ENCODE measurements at regions not wholly inside any gene's neighbourhood (a gene's known extent, or its start where the extent isn't known, plus 50 kb on each side); places are given as distances from the start of the nearest gene placed in this dataset.

DNA sequence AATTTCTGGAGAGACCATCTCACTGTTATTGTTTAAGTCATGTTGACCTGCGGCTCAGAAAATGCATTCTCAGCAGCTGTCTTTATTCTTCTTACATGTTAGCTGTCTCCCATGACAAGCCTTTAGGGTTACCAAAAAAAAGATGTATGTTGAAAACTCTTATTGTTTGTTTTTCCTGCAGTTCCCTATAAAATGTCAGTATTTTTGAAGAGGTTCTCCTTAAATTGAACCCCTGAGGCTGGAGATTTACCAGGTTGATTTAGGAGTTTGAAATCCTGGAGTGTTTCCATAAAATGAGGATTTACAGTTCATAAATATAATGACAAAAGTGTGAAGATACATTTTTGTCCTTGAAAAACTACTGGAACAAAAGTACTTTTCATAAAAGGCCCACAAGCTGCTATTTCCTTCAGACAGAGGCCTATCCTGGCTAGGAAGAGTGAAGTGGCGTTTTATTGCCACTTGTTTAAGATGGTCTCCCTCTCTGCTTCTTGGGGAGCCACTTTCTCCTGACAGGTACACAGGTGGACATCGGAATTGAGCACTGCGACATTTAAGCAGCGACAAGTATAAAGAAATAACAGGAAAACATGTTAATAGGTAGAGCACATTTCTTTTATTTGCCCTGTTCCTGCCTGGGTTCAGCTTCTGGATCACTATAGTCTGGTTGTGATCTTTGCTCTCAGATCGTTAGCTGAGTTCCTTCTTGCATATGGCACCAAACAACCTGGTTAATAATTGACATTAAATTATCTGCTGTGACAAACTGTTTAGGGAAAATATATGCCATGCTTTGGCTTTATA, 344.8 kb upstream of the RPS23 start (continued):
- TF ChIP-seq ZNF276 (CRISPR knock-in tag; IDR thresholded peaks at IDR 0.05; ENCODE audit: low read depth), result no peak
- no peak for TF ChIP-seq ZNF253 (CRISPR knock-in tag; IDR thresholded peaks at IDR 0.05; ENCODE audit: borderline replicate concordance)
- TF ChIP-seq TARDBP (CRISPR knock-in tag; IDR thresholded peaks at IDR 0.05), result peak; percentile 76; the same call in 1 of the 2 replicates
- TF ChIP-seq BRF2 (CRISPR knock-in tag; IDR thresholded peaks at IDR 0.05), result no peak
- no peak for TF ChIP-seq SOX13 (IDR thresholded peaks at IDR 0.05)
- TF ChIP-seq SOX13 (CRISPR knock-in tag; conservative IDR thresholded peaks at IDR 0.05 in 1 of 2, IDR thresholded peaks at IDR 0.05 in 1 of 2), result peak in 1 of 2 experiments; percentile 64; a peak in 1 of 4 replicates
- TF ChIP-seq FOXA1 (IDR thresholded peaks at IDR 0.05), result no peak
- 0 out of 2 replicates have a peak, but pooled peaks have one; percentile 20 for TF ChIP-seq FOXA1 (CRISPR knock-in tag; IDR thresholded peaks at IDR 0.05)
- no peak for TF ChIP-seq ZNF713 (CRISPR knock-in tag; IDR thresholded peaks at IDR 0.05)
- peak; percentile 52; the same call in 1 of the 2 replicates for TF ChIP-seq BRD4 (CRISPR knock-in tag; IDR thresholded peaks at IDR 0.05)
- peak; percentile 92 for TF ChIP-seq HNF4A (CRISPR knock-in tag; IDR thresholded peaks at IDR 0.05)
- TF ChIP-seq MIER3 (CRISPR knock-in tag; IDR thresholded peaks at IDR 0.05; ENCODE audit: borderline replicate concordance), result peak; percentile 16; the same call in 1 of the 2 replicates
- peak; percentile 95 for TF ChIP-seq HOMEZ (CRISPR knock-in tag; IDR thresholded peaks at IDR 0.05; ENCODE audit: low read depth)
- TF ChIP-seq TBX2 (CRISPR knock-in tag; IDR thresholded peaks at IDR 0.05; ENCODE audit: borderline replicate concordance), result peak; percentile 42; the same call in 1 of the 2 replicates
- TF ChIP-seq CREM (IDR thresholded peaks at IDR 0.05), result no peak
- no peak for TF ChIP-seq CREM (CRISPR knock-in tag; IDR thresholded peaks at IDR 0.05)
- TF ChIP-seq MEF2D (CRISPR knock-in tag; IDR thresholded peaks at IDR 0.05), result no peak; the same call in 1 of the 2 replicates
- TF ChIP-seq RARG (CRISPR knock-in tag; IDR thresholded peaks at IDR 0.05; ENCODE audit: low read depth), result no peak
- TF ChIP-seq GATA4 (IDR thresholded peaks at IDR 0.05; ENCODE audit: borderline replicate concordance, low read depth), result no peak
- no peak for TF ChIP-seq EZH2 (conservative IDR thresholded peaks at IDR 0.05; ENCODE audit: low read depth, low read length)
- peak; percentile 47; the same call in 1 of the 2 replicates for TF ChIP-seq RXRB (CRISPR knock-in tag; IDR thresholded peaks at IDR 0.05; ENCODE audit: borderline replicate concordance)
- TF ChIP-seq PHF8 (CRISPR knock-in tag; IDR thresholded peaks at IDR 0.05), result 0 out of 2 replicates have a peak, but pooled peaks have one; percentile 29
- no peak for TF ChIP-seq ZNF121 (CRISPR knock-in tag; IDR thresholded peaks at IDR 0.05)
- no peak for TF ChIP-seq ZNF615 (CRISPR knock-in tag; IDR thresholded peaks at IDR 0.05; ENCODE audit: borderline replicate concordance)
- TF ChIP-seq HOXA5 (CRISPR knock-in tag; IDR thresholded peaks at IDR 0.05), result no peak
- no peak for TF ChIP-seq SIX4 (CRISPR knock-in tag; IDR thresholded peaks at IDR 0.05)
- TF ChIP-seq POGZ (CRISPR knock-in tag; IDR thresholded peaks at IDR 0.05), result peak; percentile 88
- peak; percentile 60; the same call in 1 of the 2 replicates for TF ChIP-seq ZBTB20 (CRISPR knock-in tag; IDR thresholded peaks at IDR 0.05; ENCODE audit: borderline replicate concordance, low read depth)
- no peak for TF ChIP-seq GABPB1 (CRISPR knock-in tag; IDR thresholded peaks at IDR 0.05)

Measured in HepG2 (cell line).